ENCODE measurements at regions not wholly inside any gene's neighbourhood (a gene's known extent, or its start where the extent isn't known, plus 50 kb on each side); places are given as distances from the start of the nearest gene placed in this dataset.

DNA sequence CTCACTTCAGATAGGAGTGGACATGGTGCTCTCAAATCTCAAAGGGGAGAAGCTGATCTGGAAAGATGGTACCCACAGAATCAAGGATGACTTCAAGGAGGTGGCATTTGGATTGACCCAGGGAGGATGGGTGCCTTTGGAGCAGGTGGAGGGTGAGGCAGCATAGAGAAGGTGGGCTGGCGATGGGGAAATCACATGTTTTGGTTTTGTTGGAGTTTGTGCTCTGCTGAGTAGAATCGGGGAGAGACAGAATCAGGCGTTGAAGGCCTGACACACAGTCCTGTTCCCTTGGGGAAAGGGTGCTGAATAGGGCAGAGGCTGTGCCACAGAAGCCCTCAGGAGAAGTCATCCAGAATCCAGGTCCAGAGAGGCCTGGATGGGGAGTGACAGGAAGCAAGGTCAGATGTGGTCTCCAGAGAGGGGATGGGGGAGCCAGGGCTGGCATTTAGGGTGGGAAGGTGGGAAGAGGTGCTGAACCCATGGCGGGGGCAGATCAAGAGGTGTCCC lies 291.1 kb downstream of the GLRX3 start:
- TF ChIP-seq, protein P1, sequence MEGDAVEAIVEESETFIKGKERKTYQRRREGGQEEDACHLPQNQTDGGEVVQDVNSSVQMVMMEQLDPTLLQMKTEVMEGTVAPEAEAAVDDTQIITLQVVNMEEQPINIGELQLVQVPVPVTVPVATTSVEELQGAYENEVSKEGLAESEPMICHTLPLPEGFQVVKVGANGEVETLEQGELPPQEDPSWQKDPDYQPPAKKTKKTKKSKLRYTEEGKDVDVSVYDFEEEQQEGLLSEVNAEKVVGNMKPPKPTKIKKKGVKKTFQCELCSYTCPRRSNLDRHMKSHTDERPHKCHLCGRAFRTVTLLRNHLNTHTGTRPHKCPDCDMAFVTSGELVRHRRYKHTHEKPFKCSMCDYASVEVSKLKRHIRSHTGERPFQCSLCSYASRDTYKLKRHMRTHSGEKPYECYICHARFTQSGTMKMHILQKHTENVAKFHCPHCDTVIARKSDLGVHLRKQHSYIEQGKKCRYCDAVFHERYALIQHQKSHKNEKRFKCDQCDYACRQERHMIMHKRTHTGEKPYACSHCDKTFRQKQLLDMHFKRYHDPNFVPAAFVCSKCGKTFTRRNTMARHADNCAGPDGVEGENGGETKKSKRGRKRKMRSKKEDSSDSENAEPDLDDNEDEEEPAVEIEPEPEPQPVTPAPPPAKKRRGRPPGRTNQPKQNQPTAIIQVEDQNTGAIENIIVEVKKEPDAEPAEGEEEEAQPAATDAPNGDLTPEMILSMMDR (IDR thresholded peaks at IDR 0.05; ENCODE audit: insufficient read depth, low read length, poor library complexity, severe bottlenecking) = no peak
- DNase-seq (ENCODE audit: low read depth) = no peak
- Histone ChIP-seq H3K36me3 (ENCODE audit: control insufficient read depth, insufficient read depth, low read length) (no peaks in the 10 kb centered on the region), H3K4me3 (ENCODE audit: low read depth, low read length) (no peak overlapping the region), H3K27me3 (ENCODE audit: control insufficient read depth, insufficient read depth, low read length) (no peaks in the 10 kb centered on the region)

DNA sequence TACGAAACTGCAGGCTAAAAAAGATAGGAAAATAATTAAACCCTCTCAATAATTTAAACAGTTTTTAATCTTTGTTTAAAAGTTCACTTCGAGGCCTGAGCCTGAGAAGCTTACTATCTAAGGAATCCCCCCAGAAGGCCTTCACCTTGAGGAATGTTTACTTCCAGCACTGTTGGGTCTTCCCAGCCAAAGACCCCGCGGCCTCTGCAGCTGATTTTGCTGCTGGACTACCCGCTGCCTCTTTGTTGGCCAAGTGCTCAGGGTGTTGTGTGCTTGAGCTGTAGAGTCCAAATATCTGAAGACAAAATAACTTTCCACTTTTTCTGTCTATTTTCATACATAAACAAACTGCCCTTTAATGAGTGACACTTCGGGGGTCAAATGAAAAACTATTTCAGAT lies 292.7 kb downstream of the GLRX3 start:
- DNase-seq (ENCODE audit: low read depth) = no peak
- Histone ChIP-seq H3K36me3 (ENCODE audit: control insufficient read depth, insufficient read depth, low read length) (no peaks in the 10 kb centered on the region), H3K4me3 (ENCODE audit: low read depth, low read length) (no peak overlapping the region), H3K27me3 (ENCODE audit: control insufficient read depth, insufficient read depth, low read length) (no peaks in the 10 kb centered on the region)
- TF ChIP-seq, protein P1 (IDR thresholded peaks at IDR 0.05; ENCODE audit: insufficient read depth, low read length, poor library complexity, severe bottlenecking) = no peak

DNA sequence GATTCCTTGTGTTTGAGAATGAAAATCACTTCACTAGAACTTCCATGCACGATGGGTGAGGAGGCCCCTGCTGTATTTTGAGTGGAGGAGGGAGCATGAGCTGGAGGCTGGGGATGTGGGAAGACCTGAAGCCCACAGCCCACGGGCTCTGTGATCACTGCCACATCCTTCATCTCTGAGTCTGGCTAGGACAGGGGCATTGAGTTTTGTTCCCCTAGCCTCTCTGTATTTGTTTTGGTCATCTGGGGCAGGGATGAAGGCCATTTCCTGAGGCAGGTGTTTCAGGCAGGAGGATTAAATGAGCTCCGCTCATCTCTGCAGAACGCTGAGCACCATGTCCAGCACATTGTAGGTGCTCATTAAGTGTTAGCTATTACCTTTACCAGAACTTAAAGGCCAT lies 293.6 kb downstream of the GLRX3 start:
- no peak for DNase-seq (ENCODE audit: low read depth)
- no peaks in the 10 kb centered on the region for H3K27me3 ChIP-seq (ENCODE audit: control insufficient read depth, insufficient read depth, low read length)
- TF ChIP-seq, protein P1 (IDR thresholded peaks at IDR 0.05; ENCODE audit: insufficient read depth, low read length, poor library complexity, severe bottlenecking) = no peak
- no peak overlapping the region for H3K4me3 ChIP-seq (ENCODE audit: low read depth, low read length)
- H3K36me3 ChIP-seq (ENCODE audit: control insufficient read depth, insufficient read depth, low read length) = no peaks in the 10 kb centered on the region

DNA sequence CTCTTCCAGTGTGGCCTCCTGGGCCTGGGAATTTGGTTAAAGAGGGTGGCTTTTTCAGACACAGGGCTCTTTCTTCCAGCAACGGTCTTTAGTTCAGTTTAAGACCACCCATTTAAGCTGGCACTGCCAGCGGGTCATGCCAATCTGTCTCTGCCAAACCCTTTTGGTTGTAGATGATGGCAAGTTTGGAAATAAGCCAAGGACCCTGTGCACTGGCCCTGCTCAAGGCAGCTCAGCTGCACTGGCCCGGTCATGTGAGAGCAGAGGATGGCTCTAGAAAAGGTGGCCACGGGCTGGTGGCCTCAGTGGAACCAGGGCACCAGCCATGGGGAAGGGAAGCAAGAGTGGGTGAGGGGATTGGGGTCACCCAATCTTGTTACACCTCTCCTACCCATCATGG lies 294.1 kb downstream of the GLRX3 start:
- Histone ChIP-seq H3K36me3 (ENCODE audit: control insufficient read depth, insufficient read depth, low read length) (no peaks in the 10 kb centered on the region), H3K4me3 (ENCODE audit: low read depth, low read length) (no peak overlapping the region), H3K27me3 (ENCODE audit: control insufficient read depth, insufficient read depth, low read length) (no peaks in the 10 kb centered on the region)
- TF ChIP-seq, protein P1 (IDR thresholded peaks at IDR 0.05; ENCODE audit: insufficient read depth, low read length, poor library complexity, severe bottlenecking) = no peak
- DNase-seq (ENCODE audit: low read depth) = no peak

DNA sequence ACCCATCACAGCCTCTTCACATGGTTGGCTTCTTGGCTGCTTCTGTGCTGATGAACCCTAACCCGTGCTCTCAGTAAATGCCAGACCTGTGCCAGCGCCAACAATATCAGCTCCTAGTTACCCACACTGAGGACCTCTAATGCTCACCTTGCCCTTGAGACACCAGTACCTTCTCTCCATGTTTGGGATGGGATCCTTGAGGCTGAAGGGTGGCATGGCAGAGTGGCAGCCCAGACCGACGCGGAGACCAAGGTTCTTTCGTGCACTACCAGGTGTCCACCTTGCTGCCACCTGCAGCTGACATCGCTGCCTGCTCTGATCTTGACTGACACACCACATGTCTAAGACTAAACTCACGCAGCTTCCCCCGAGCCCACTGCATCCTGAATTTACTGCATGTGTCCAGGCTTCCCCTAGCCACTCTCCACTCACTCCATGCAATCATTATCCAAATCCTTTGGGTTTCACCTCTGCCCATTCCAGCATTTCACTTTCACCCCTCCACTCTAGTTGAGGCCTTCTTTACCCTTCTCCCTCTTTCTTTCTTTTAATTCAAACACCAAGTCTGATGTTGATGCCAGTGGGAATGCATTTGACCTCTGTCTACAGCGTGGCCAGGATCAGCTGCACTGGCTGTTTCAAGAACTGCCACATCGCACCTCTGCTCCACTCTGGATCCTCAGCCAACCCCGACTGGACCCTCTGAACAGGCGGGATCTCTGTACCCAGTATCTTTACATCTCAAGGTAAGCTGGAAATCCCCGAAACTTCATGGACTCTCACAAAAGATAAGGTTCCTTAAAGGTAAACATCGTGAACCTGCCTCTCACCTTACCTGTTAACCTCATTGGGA lies 294.9 kb downstream of the GLRX3 start:
- no peaks in the 10 kb centered on the region for H3K36me3 ChIP-seq (ENCODE audit: control insufficient read depth, insufficient read depth, low read length)
- H3K27me3 ChIP-seq (ENCODE audit: control insufficient read depth, insufficient read depth, low read length) = no peaks in the 10 kb centered on the region
- TF ChIP-seq, protein P1 (IDR thresholded peaks at IDR 0.05; ENCODE audit: insufficient read depth, low read length, poor library complexity, severe bottlenecking) = no peak
- no peak overlapping the region for H3K4me3 ChIP-seq (ENCODE audit: low read depth, low read length)
- DNase-seq (ENCODE audit: low read depth) = no peak
